ENCODE measurements at regions not wholly inside any gene's neighbourhood (a gene's known extent, or its start where the extent isn't known, plus 50 kb on each side); places are given as distances from the start of the nearest gene placed in this dataset.

- DNase-seq = no peak
Measured at GRCh38 chr21:35893156-35893555, 167.2 kb downstream of the SETD4 start.

GRCh38 chr21:35886887-35887286 is 173.4 kb downstream of the SETD4 start:
- DNase-seq = no peak

- DNase-seq = no peak
Measured at GRCh38 chr21:35885942-35886541, 174.3 kb downstream of the SETD4 start.

- no peak for DNase-seq
Measured at GRCh38 chr21:35882791-35883240, 177.5 kb downstream of the SETD4 start.

GRCh38 chr21:35873441-35873840 is 186.9 kb downstream of the SETD4 start:
- no peak for DNase-seq

GRCh38 chr21:35871906-35872305 is 188.4 kb downstream of the SETD4 start:
- DNase-seq = no peak

GRCh38 chr21:35868869-35869223 is 191.5 kb downstream of the SETD4 start:
- no peak for DNase-seq

- DNase-seq = no peak
Measured at GRCh38 chr21:35868005-35868868, 192.1 kb downstream of the SETD4 start.

- DNase-seq = no peak
Measured at GRCh38 chr21:35864039-35864438, 196.3 kb downstream of the SETD4 start.

GRCh38 chr21:35862969-35863368 is 197.4 kb downstream of the SETD4 start:
- no peak for DNase-seq

GRCh38 chr21:35861661-35862060 is 198.7 kb downstream of the SETD4 start:
- no peak for DNase-seq

GRCh38 chr21:35860189-35860869 is 200.0 kb downstream of the SETD4 start:
- no peak for DNase-seq

GRCh38 chr21:35859677-35860076 is 200.6 kb downstream of the SETD4 start:
- DNase-seq = no peak

GRCh38 chr21:35857095-35857494 is 203.2 kb downstream of the SETD4 start:
- DNase-seq = no peak

- DNase-seq = no peak
Measured at GRCh38 chr21:35855484-35855883, 204.8 kb downstream of the SETD4 start.

GRCh38 chr21:35854281-35854680 is 206.0 kb downstream of the SETD4 start:
- no peak for DNase-seq

GRCh38 chr21:35853321-35854239 is 206.7 kb downstream of the SETD4 start:
- DNase-seq = no peak

GRCh38 chr21:35852820-35853219 is 207.5 kb downstream of the SETD4 start:
- no peak for DNase-seq

GRCh38 chr21:35850542-35851103 is 209.7 kb downstream of the SETD4 start:
- no peak for DNase-seq

GRCh38 chr21:35850029-35850428 is 210.3 kb downstream of the SETD4 start:
- no peak for DNase-seq

- DNase-seq = no peak
Measured at GRCh38 chr21:35849144-35849543, 211.2 kb downstream of the SETD4 start.

- DNase-seq = no peak
Measured at GRCh38 chr21:35843911-35844667, 216.2 kb downstream of the SETD4 start.
